ENCODE measurements at regions not wholly inside any gene's neighbourhood (a gene's known extent, or its start where the extent isn't known, plus 50 kb on each side); places are given as distances from the start of the nearest gene placed in this dataset.

DNA sequence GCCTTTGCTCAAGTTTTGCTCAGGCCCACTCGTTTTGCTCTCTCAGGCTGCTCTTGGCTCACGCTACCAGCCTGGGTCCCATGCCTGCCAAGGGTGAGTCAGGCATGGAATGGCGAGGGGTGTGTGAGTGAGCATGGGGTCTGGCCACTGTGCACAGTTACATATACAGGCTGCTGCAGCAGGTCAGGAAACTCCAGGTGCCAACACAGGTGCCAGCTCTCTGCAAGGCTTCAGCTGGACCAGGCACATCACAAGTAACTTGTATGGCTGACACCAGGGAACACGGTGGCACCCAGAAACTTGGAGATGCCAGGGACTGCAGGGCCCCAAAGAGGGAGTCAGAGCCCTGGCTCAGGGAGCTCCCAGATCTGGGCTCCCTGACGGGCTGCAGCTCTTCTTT lies 146.8 kb downstream of the BTBD3 start:
- TF ChIP-seq POLR2A (IDR thresholded peaks at IDR 0.05; ENCODE audit: low read length) (no peak), GATA1 (IDR thresholded peaks at IDR 0.05; ENCODE audit: low read depth, low read length) (no peak)
